Stimulated activated CD4-positive, alpha-beta T cell treated with anti-CD3 and anti-CD28 coated beads, Interleukin-2, amount 100 ng/mL, for 48 hours (primary cell): ENCODE measurements at regions not wholly inside any gene's neighbourhood (a gene's known extent, or its start where the extent isn't known, plus 50 kb on each side); places are given as distances from the start of the nearest gene placed in this dataset.
"Not testable (repeated sequence)": the region's sequence is repeated elsewhere in the genome, so short reads cannot be mapped to it uniquely, and the experiment has no call there.

Experiments
- DNase-seq, 2 donors: peaks; one replicate each; pipeline ENCODE4 v3.0.0-alpha.2; 2020

- DNase-seq = no peak
Observed at GRCh38 chr18:43888598-43888997, 611.3 kb upstream of the SYT4 start.

GRCh38 chr18:43893001-43893637 is 615.8 kb upstream of the SYT4 start:
- DNase-seq = no peak

- DNase-seq = no peak
Observed at GRCh38 chr18:43904209-43904837, 627.0 kb upstream of the SYT4 start.

GRCh38 chr18:43914018-43914417 is 636.7 kb upstream of the SYT4 start:
- no peak for DNase-seq

- no peak for DNase-seq
Observed at GRCh38 chr18:43916984-43917383, 639.7 kb upstream of the SYT4 start.

DNA sequence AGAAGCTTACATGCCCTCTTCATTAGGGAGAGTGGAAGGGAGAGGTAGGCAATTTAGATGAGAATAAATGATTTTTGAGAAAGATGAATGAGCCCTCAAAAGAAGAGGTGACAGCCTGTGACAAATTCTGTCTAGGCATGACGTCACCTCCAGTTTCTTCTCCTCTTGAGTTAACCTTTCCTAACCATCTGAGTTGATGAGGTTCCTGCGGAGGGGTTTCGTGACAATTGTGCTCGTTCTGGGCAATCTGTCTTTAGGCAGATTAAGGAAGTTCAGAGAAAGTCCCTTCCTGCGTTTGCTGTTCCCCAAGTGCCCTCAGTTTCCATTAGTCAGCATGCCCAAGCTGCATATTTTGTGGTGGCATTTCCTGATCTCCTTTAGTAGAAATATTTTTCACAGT is 640.2 kb upstream of the SYT4 start:
- no peak for DNase-seq

GRCh38 chr18:43919551-43919950 is 642.3 kb upstream of the SYT4 start:
- DNase-seq = no peak

DNA sequence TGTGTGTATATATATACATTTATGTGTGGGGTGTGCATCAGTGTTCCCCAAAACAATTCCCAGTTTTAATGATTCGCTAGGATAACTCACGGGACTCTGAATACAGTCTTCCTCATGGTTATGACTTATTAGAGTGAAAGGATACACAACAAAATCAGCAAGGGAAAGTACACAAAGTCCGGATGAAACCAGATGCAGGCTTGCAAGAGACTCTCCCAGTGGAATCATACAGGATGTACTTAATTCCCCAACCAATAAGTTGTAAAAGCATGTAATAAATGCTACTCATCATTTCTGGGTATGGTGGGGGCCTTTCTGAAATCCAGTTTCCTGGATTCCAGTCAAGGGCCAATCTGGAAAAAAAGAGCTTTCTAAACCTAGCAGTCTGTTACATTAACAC is 654.1 kb upstream of the SYT4 start:
- no peak for DNase-seq

- no peak for DNase-seq
Observed at GRCh38 chr18:43932140-43932539, 654.9 kb upstream of the SYT4 start.

GRCh38 chr18:43933177-43933576 is 655.9 kb upstream of the SYT4 start:
- no peak for DNase-seq

DNA sequence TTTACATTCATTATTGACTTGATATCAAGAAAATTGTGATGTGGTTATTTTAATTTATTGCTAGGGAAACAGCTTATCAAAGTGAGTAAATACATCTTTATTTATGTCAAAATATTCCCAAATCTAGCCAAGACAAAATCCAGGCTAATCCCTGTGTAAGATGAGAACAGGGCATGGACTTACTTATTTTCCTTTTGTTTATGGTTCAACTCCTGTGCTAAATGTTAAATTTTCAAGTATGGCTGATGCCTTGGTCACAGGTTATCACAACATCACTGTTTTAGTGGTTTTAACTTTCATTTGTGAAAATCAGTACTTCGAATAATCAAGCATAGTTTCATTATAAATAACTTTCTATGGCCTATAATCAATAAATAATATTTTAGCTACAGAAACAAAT is 657.0 kb upstream of the SYT4 start:
- DNase-seq = no peak

DNA sequence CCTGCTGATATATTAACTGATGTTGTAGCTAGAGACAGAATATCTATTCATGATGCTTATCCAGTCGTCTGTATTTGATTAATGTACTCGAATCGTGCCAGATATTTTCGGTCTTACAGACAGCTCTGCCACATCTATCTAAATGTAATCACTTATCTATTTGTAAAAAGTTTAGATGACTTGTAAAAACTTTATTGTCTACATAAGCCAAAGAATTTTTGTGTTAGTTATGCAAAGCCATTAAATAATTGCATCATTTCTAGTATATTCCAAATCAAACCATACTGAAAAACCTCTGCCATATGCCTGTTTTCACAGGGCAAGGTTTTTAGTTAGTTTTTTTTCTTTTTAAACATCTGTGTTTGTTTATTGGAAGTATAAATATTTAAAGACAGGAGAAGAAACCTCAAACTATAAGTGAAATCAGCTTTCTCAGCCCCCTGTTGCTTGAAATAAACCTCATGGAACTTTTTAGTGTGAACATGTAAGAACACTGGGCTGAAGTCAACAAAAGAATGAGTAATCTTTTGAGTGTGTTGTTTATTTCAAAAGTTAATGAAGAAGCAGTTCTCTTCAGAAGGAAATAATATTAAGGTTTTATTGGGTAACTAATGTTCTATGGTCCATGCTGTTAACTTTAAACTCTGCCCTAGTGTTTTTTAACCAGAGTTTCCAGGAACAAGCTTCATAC is 657.6 kb upstream of the SYT4 start:
- DNase-seq = no peak

- DNase-seq = no peak
Observed at GRCh38 chr18:43936176-43936575, 658.9 kb upstream of the SYT4 start.

- no peak for DNase-seq
Observed at GRCh38 chr18:43949291-43949690, 672.0 kb upstream of the SYT4 start.

GRCh38 chr18:43950062-43950461 is 672.8 kb upstream of the SYT4 start:
- DNase-seq = no peak

DNA sequence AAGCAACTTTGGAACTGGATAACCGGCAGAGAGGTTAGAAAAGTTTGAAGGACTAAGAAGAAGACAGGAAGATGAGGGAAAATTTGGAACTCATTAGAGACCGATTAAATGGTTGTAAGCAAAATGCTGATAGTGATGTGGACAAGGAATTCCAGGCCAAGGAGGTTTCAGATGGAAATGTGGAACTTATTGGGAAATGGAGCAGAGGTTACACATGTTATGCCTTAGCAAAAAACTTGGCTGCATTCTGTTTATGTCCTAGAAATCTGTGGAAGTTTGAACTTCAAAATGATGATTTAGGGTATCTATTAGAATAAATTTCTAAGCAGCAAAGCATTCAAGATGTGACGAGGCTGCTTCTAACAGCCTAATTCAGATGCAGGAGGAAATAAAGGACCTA is 675.1 kb upstream of the SYT4 start:
- no peak for DNase-seq

GRCh38 chr18:43961722-43962121 is 684.4 kb upstream of the SYT4 start:
- no peak for DNase-seq

DNA sequence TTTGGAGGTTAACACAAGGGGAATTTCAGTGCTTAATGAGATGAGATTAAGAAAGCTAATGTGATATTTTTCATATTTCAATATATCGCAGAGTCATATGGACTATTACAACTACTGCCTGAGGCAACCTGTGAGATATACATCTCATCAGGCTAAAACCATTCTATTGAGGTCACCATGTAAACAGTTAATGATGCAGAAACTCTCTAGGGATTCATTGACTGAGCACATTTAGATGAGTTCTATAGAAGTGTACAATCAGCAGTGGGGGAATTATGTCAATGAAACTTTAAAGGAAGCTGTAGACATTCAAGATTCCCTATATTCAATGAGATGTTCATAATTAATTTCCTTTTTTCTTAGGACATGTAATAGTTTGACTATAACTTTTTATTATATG is 687.4 kb upstream of the SYT4 start:
- no peak for DNase-seq

GRCh38 chr18:43965691-43966090 is 688.4 kb upstream of the SYT4 start:
- DNase-seq = no peak

GRCh38 chr18:43970656-43971055 is 693.4 kb upstream of the SYT4 start:
- DNase-seq = no peak

- DNase-seq = no peak
Observed at GRCh38 chr18:43978174-43978573, 700.9 kb upstream of the SYT4 start.

DNA sequence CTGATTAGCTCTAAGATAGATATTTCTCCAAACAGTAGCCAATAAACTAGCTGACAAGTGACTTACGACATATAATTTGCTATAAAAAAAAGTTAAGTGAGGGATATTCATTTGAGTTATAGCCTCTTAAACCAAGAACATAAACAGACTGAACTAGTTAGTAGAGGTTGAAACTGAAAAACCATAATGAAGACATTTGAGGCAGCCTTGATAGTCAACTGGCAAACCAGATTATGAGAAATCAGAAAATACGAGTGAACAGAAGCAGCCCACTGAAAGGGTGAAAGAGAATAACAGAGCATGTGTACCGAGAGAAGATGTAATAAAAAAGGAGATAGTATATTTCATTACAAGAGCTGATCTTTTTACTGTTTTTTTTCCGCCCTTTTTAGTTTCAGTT is 698.1 kb upstream of the SETBP1 start:
- DNase-seq = no peak

GRCh38 chr18:43987061-43987460 is 693.6 kb upstream of the SETBP1 start:
- not testable (repeated sequence) for DNase-seq

- no peak for DNase-seq
Observed at GRCh38 chr18:43992741-43993140, 687.9 kb upstream of the SETBP1 start.

- no peak for DNase-seq
Observed at GRCh38 chr18:43994381-43994780, 686.3 kb upstream of the SETBP1 start.
